ENCODE measurements at regions not wholly inside any gene's neighbourhood (a gene's known extent, or its start where the extent isn't known, plus 50 kb on each side); places are given as distances from the start of the nearest gene placed in this dataset.
A peak's percentile ranks its signal among the peaks of the same experiment; 100 is the strongest.

DNA sequence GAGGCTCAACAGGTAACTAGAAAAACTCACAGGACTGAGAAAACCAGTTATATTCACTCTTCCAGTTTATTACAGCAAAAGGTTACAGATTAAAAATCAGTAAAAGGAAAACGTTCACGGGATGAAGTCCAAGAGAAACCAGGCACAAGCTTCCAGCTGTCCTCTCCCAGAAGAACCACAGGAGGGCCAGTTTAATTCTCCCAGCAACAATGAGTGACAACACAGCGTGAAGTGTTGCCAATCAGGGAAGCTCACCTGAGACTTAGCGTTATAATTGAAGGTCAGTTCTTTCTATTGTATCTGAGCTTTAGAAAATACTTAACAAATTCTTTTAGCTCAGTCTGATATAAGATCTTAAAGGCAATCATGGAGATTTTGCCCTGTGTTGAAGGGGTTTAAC, 65.2 kb upstream of the TNR start:
- no peak overlapping the region for H3K4me3 ChIP-seq (ENCODE audit: low read length)
- H3K23ac ChIP-seq (ENCODE audit: low read length), result no peak overlapping the region
- no peak overlapping the region for H3K4me2 ChIP-seq (ENCODE audit: low read length)
- no peaks in the 10 kb centered on the region for H3K79me1 ChIP-seq (ENCODE audit: low read length)
- no CpG with 5 or more reads among the region's 4 CpGs for WGBS (ENCODE audit: extremely low coverage, insufficient coverage, low lambda C conversion rate)
- H3K18ac ChIP-seq (ENCODE audit: low read length), result peak overlapping the region; percentile 89
- no peak overlapping the region for H4K8ac ChIP-seq (ENCODE audit: low read depth, low read length)
- H3K79me2 ChIP-seq (ENCODE audit: control insufficient read depth, insufficient read depth, low read length), result no peaks in the 10 kb centered on the region
- peak overlapping the region; percentile 3 for H3K9ac ChIP-seq (ENCODE audit: low read length)
- H2BK5ac ChIP-seq (ENCODE audit: low read length), result no peak overlapping the region
- H3K4ac ChIP-seq (ENCODE audit: low read depth, low read length), result peak overlapping the region; percentile 71
- DNase-seq, result peak; percentile 88
- no peaks in the 10 kb centered on the region for H3K27me3 ChIP-seq (ENCODE audit: insufficient read depth, low read length, poor library complexity)
- H2BK15ac ChIP-seq (replicated peaks; ENCODE audit: low read depth), result no peak overlapping the region
- H3K36me3 ChIP-seq (ENCODE audit: control insufficient read depth, insufficient read depth, low read length), result no peaks in the 10 kb centered on the region
- H3K4me1 ChIP-seq (ENCODE audit: control insufficient read depth, low read depth, low read length), result peaks cover 10% of the 10 kb centered on the region
- H2AK5ac ChIP-seq (ENCODE audit: low read length), result no peak overlapping the region
- no peak overlapping the region for H2BK120ac ChIP-seq (ENCODE audit: low read depth, low read length)
- peak overlapping the region; percentile 51 for H3K27ac ChIP-seq (ENCODE audit: low read depth, low read length)
- H3K56ac ChIP-seq (ENCODE audit: low read length), result peak overlapping the region; percentile 52
- no peak overlapping the region for H4K5ac ChIP-seq (ENCODE audit: low read length)

DNA sequence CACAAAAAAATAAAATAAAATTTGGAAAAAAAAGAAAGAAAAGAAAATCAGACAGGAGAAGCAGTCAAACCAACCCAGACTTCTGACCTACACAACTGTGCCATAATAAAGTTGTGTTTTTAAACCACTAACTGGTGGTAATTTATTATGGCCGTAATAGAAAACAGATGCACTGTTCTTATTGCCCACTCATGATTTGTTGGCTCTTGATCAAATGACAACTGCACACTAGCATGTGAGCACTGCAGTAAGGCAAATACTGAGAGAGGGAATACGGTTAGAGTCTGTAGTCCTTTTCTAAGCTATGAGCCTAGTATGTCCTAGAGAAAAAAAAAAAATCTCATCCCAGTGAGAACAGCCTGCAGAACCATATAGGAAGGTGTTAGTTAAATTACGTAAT, 61.2 kb upstream of the TNR start:
- peak overlapping the region; percentile 31 for H4K8ac ChIP-seq (ENCODE audit: low read depth, low read length)
- no peak overlapping the region for H3K23ac ChIP-seq (ENCODE audit: low read length)
- no peaks in the 10 kb centered on the region for H3K27me3 ChIP-seq (ENCODE audit: insufficient read depth, low read length, poor library complexity)
- H3K9ac ChIP-seq (ENCODE audit: low read length), result no peak overlapping the region
- H3K27ac ChIP-seq (ENCODE audit: low read depth, low read length), result no peak overlapping the region
- no peak overlapping the region for H3K4ac ChIP-seq (ENCODE audit: low read depth, low read length)
- no peak overlapping the region for H3K4me3 ChIP-seq (ENCODE audit: low read length)
- H3K4me2 ChIP-seq (ENCODE audit: low read length), result no peak overlapping the region
- no CpG with 5 or more reads among the region's 3 CpGs for WGBS (ENCODE audit: extremely low coverage, insufficient coverage, low lambda C conversion rate)
- peak overlapping the region; percentile 47 for H3K18ac ChIP-seq (ENCODE audit: low read length)
- no peak overlapping the region for H3K56ac ChIP-seq (ENCODE audit: low read length)
- H2AK5ac ChIP-seq (ENCODE audit: low read length), result no peak overlapping the region
- no peak overlapping the region for H2BK120ac ChIP-seq (ENCODE audit: low read depth, low read length)
- no peak for DNase-seq
- H2BK15ac ChIP-seq (replicated peaks; ENCODE audit: low read depth), result no peak overlapping the region
- no peak overlapping the region for H4K5ac ChIP-seq (ENCODE audit: low read length)
- peak overlapping the region; percentile 8 for H2BK5ac ChIP-seq (ENCODE audit: low read length)
- no peaks in the 10 kb centered on the region for H3K36me3 ChIP-seq (ENCODE audit: control insufficient read depth, insufficient read depth, low read length)
- peaks cover 2% of the 10 kb centered on the region for H3K4me1 ChIP-seq (ENCODE audit: control insufficient read depth, low read depth, low read length)
- no peaks in the 10 kb centered on the region for H3K79me1 ChIP-seq (ENCODE audit: low read length)
- no peaks in the 10 kb centered on the region for H3K79me2 ChIP-seq (ENCODE audit: control insufficient read depth, insufficient read depth, low read length)

DNA sequence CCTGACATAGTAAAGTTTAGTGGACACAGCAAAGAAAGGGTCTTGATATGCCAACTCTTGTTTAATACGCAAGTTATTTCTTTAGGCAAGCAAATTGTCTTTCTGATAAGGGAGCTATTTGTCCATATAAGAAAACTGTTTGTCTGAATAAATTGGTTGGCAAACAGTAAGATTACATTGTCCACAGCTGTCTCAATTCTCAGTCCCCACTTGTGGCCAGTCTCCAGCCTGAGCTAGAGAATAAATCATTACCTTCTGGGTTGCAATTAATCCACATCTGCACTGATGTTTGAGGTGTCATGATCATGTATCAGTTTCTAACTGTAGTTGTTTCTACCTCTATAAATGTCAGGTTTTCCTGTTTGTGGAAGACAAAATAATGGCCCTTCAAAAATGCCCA, 60.0 kb upstream of the TNR start:
- H3K18ac ChIP-seq (ENCODE audit: low read length), result no peak overlapping the region
- H3K23ac ChIP-seq (ENCODE audit: low read length), result no peak overlapping the region
- H3K27ac ChIP-seq (ENCODE audit: low read depth, low read length), result no peak overlapping the region
- H4K5ac ChIP-seq (ENCODE audit: low read length), result no peak overlapping the region
- H3K4me1 ChIP-seq (ENCODE audit: control insufficient read depth, low read depth, low read length), result no peaks in the 10 kb centered on the region
- DNase-seq, result no peak
- H2AK5ac ChIP-seq (ENCODE audit: low read length), result no peak overlapping the region
- no CpG with 5 or more reads among the region's 1 CpG for WGBS (ENCODE audit: extremely low coverage, insufficient coverage, low lambda C conversion rate)
- no peak overlapping the region for H3K4me3 ChIP-seq (ENCODE audit: low read length)
- H3K56ac ChIP-seq (ENCODE audit: low read length), result no peak overlapping the region
- H3K27me3 ChIP-seq (ENCODE audit: insufficient read depth, low read length, poor library complexity), result no peaks in the 10 kb centered on the region
- H3K4ac ChIP-seq (ENCODE audit: low read depth, low read length), result no peak overlapping the region
- H3K4me2 ChIP-seq (ENCODE audit: low read length), result no peak overlapping the region
- no peaks in the 10 kb centered on the region for H3K79me1 ChIP-seq (ENCODE audit: low read length)
- no peak overlapping the region for H2BK15ac ChIP-seq (replicated peaks; ENCODE audit: low read depth)
- no peaks in the 10 kb centered on the region for H3K36me3 ChIP-seq (ENCODE audit: control insufficient read depth, insufficient read depth, low read length)
- H3K9ac ChIP-seq (ENCODE audit: low read length), result no peak overlapping the region
- H3K79me2 ChIP-seq (ENCODE audit: control insufficient read depth, insufficient read depth, low read length), result no peaks in the 10 kb centered on the region
- H4K8ac ChIP-seq (ENCODE audit: low read depth, low read length), result no peak overlapping the region
- H2BK120ac ChIP-seq (ENCODE audit: low read depth, low read length), result no peak overlapping the region
- H2BK5ac ChIP-seq (ENCODE audit: low read length), result no peak overlapping the region

DNA sequence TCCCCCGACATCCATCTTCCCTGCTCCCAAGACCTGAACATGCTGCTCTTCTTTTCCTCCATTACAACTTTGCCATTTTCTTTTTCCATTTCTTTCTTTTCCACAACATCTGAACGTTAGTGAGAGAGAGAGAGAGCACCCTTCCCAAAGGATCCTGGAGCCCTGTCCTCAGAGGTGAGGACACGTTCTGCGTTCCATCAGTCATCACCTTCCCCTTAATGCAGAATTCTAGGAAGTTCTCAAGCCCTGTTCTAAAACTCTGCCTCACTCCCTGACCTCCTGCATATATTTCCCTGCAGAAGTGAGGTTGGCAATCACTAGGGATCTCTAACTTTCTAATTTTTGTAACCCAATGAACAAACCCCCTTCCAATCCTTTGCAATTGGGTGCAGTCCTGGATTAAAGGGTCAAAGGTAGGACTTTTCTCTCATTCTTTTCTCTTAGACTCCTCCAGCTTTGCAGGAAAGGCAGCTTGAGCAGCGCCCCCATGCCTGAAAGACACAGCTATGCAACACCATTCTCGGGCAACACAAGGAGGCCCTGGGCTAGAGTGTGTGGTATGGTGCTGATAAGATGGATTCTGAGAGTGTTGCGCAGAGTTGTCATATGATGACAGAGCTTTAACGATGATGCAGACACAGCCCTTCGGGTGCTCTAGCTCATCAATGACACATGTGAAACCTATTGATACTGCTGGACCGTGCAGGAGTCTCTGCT, 59.2 kb upstream of the TNR start:
- H3K18ac ChIP-seq (ENCODE audit: low read length), result no peak overlapping the region
- peak overlapping the region; percentile 4 for H2BK15ac ChIP-seq (replicated peaks; ENCODE audit: low read depth)
- H4K8ac ChIP-seq (ENCODE audit: low read depth, low read length), result no peak overlapping the region
- peak overlapping the region; percentile 75 for H2AK5ac ChIP-seq (ENCODE audit: low read length)
- DNase-seq, result peak; percentile 44
- H2BK5ac ChIP-seq (ENCODE audit: low read length), result peak overlapping the region; percentile 2
- no peaks in the 10 kb centered on the region for H3K27me3 ChIP-seq (ENCODE audit: insufficient read depth, low read length, poor library complexity)
- H3K79me2 ChIP-seq (ENCODE audit: control insufficient read depth, insufficient read depth, low read length), result no peaks in the 10 kb centered on the region
- H3K4ac ChIP-seq (ENCODE audit: low read depth, low read length), result no peak overlapping the region
- no peak overlapping the region for H4K5ac ChIP-seq (ENCODE audit: low read length)
- no peak overlapping the region for H3K23ac ChIP-seq (ENCODE audit: low read length)
- H3K79me1 ChIP-seq (ENCODE audit: low read length), result no peaks in the 10 kb centered on the region
- H3K36me3 ChIP-seq (ENCODE audit: control insufficient read depth, insufficient read depth, low read length), result no peaks in the 10 kb centered on the region
- H3K27ac ChIP-seq (ENCODE audit: low read depth, low read length), result no peak overlapping the region
- no peak overlapping the region for H3K9ac ChIP-seq (ENCODE audit: low read length)
- H3K56ac ChIP-seq (ENCODE audit: low read length), result peak overlapping the region; percentile 37
- H3K4me2 ChIP-seq (ENCODE audit: low read length), result no peak overlapping the region
- H3K4me3 ChIP-seq (ENCODE audit: low read length), result no peak overlapping the region
- WGBS (ENCODE audit: extremely low coverage, insufficient coverage, low lambda C conversion rate), result no CpG with 5 or more reads among the region's 10 CpGs
- no peaks in the 10 kb centered on the region for H3K4me1 ChIP-seq (ENCODE audit: control insufficient read depth, low read depth, low read length)
- H2BK120ac ChIP-seq (ENCODE audit: low read depth, low read length), result no peak overlapping the region

DNA sequence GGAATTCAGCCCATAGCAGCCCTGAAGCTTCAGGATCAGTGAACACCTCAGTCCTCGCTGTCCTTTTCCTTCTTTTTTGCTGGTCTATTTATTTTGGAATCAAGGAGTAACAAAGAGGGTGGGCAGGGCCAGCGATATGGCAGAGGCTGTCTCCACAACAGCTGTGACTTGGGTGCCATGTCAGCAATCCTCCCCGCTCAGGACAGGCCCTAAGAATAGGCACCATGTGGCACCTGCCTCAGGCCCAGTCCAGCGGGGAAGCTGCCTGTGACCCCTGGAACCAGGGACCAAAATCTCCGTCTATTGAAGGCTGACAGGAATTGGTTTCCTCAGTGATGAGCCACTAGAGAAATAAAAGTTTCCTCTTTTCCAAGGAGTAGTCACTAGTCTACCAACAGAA, 58.6 kb upstream of the TNR start:
- Histone ChIP-seq H3K79me1 (ENCODE audit: low read length) (no peaks in the 10 kb centered on the region), H3K23ac (ENCODE audit: low read length) (no peak overlapping the region), H3K4me2 (ENCODE audit: low read length) (no peak overlapping the region), H4K5ac (ENCODE audit: low read length) (peak overlapping the region; percentile 21), H2AK5ac (ENCODE audit: low read length) (peak overlapping the region; percentile 75), H3K56ac (ENCODE audit: low read length) (peak overlapping the region; percentile 36), H2BK5ac (ENCODE audit: low read length) (no peak overlapping the region), H3K18ac (ENCODE audit: low read length) (no peak overlapping the region), H3K27me3 (ENCODE audit: insufficient read depth, low read length, poor library complexity) (no peaks in the 10 kb centered on the region), H4K8ac (ENCODE audit: low read depth, low read length) (no peak overlapping the region), H3K4me1 (ENCODE audit: control insufficient read depth, low read depth, low read length) (peaks cover 2% of the 10 kb centered on the region), H3K4ac (ENCODE audit: low read depth, low read length) (no peak overlapping the region), H3K4me3 (ENCODE audit: low read length) (no peak overlapping the region), H2BK120ac (ENCODE audit: low read depth, low read length) (no peak overlapping the region), H3K79me2 (ENCODE audit: control insufficient read depth, insufficient read depth, low read length) (no peaks in the 10 kb centered on the region), H2BK15ac (replicated peaks; ENCODE audit: low read depth) (no peak overlapping the region), H3K27ac (ENCODE audit: low read depth, low read length) (no peak overlapping the region), H3K36me3 (ENCODE audit: control insufficient read depth, insufficient read depth, low read length) (no peaks in the 10 kb centered on the region), H3K9ac (ENCODE audit: low read length) (no peak overlapping the region)
- no peak for DNase-seq
- no CpG with 5 or more reads among the region's 5 CpGs for WGBS (ENCODE audit: extremely low coverage, insufficient coverage, low lambda C conversion rate)

DNA sequence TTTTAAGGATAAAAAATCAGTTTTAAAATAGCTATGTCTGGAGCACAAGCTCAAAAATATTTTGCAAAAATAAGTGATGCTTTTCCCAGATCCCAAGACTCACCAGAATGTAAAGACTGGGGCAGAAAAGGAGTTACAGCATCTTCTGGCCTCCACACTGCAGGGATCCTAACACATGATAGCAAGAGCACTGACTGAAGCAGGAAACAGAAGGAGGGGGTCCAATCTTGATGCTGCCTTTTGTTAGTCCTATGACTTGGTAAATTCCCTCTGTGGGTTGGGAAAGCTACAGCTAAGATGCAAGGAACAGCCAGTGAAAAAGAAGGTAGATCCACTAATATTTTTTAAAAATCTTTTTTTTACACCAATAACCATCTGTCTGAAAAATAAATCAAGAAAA, 54.2 kb upstream of the TNR start:
- Histone ChIP-seq H3K79me2 (ENCODE audit: control insufficient read depth, insufficient read depth, low read length) (no peaks in the 10 kb centered on the region), H3K18ac (ENCODE audit: low read length) (no peak overlapping the region), H2BK15ac (replicated peaks; ENCODE audit: low read depth) (no peak overlapping the region), H2AK5ac (ENCODE audit: low read length) (no peak overlapping the region), H4K5ac (ENCODE audit: low read length) (no peak overlapping the region), H2BK120ac (ENCODE audit: low read depth, low read length) (no peak overlapping the region), H3K56ac (ENCODE audit: low read length) (no peak overlapping the region), H3K9ac (ENCODE audit: low read length) (no peak overlapping the region), H3K79me1 (ENCODE audit: low read length) (no peaks in the 10 kb centered on the region), H3K27me3 (ENCODE audit: insufficient read depth, low read length, poor library complexity) (no peaks in the 10 kb centered on the region), H3K4ac (ENCODE audit: low read depth, low read length) (no peak overlapping the region), H3K36me3 (ENCODE audit: control insufficient read depth, insufficient read depth, low read length) (no peaks in the 10 kb centered on the region), H4K8ac (ENCODE audit: low read depth, low read length) (no peak overlapping the region), H3K23ac (ENCODE audit: low read length) (no peak overlapping the region), H3K4me2 (ENCODE audit: low read length) (no peak overlapping the region), H3K27ac (ENCODE audit: low read depth, low read length) (no peak overlapping the region), H3K4me3 (ENCODE audit: low read length) (no peak overlapping the region), H3K4me1 (ENCODE audit: control insufficient read depth, low read depth, low read length) (peaks cover 7% of the 10 kb centered on the region), H2BK5ac (ENCODE audit: low read length) (no peak overlapping the region)
- DNase-seq, result peak; percentile 97

All from mesendoderm (in vitro differentiated cells).